ENCODE measurements at regions not wholly inside any gene's neighbourhood (a gene's known extent, or its start where the extent isn't known, plus 50 kb on each side); places are given as distances from the start of the nearest gene placed in this dataset.
"Not testable (repeated sequence)": the region's sequence is repeated elsewhere in the genome, so short reads cannot be mapped to it uniquely, and the experiment has no call there.

DNA sequence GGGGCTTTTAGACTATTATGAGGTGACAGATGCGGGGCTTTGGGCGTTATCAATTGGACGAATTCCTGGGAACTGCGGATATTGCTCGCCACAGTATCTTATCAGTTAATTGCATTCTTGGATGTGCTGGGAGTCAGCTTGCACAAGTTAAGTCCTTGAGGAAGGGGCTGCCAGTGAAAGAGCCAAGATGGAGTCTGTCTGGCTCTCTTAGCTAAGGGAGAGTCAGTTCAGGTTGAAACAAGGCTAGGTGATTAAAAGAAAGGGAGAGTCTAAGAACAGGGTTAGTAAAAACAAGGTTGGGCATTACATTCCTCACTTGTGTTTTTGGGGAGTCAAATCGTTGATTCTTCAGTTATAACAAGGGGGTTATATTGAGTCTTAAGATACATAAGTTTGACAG, 162.5 kb upstream of the CCZ1B start:
- H3K4me3 ChIP-seq (ENCODE audit: low read depth, low read length); DNase-seq (ENCODE audit: low read depth, low spot score); in situ Hi-C loops (cut with HindIII; ENCODE audit: low sequenced_read_pairs): not testable (repeated sequence)

DNA sequence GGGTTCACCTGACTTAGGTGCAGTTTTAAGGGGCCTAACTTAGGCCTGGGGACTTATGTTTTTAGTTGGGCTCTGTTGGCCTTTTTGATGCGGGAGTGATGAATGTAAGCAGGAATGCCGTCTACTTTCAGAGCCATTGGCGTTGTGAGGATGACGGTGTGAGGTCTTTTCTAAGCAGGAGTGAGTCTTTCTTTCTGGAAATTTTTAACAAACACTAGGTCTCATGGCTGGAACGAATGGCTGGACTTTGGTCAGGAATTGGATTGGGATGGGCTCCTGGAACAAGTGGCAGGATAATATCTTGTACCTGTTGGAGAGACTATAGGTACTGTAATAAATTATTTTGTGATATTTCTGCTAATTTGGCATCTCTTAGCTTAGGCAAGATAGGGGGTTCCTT, 163.9 kb upstream of the CCZ1B start:
- DNase-seq (ENCODE audit: low read depth, low spot score); H3K4me3 ChIP-seq (ENCODE audit: low read depth, low read length); in situ Hi-C loops (cut with HindIII; ENCODE audit: low sequenced_read_pairs): not testable (repeated sequence)

DNA sequence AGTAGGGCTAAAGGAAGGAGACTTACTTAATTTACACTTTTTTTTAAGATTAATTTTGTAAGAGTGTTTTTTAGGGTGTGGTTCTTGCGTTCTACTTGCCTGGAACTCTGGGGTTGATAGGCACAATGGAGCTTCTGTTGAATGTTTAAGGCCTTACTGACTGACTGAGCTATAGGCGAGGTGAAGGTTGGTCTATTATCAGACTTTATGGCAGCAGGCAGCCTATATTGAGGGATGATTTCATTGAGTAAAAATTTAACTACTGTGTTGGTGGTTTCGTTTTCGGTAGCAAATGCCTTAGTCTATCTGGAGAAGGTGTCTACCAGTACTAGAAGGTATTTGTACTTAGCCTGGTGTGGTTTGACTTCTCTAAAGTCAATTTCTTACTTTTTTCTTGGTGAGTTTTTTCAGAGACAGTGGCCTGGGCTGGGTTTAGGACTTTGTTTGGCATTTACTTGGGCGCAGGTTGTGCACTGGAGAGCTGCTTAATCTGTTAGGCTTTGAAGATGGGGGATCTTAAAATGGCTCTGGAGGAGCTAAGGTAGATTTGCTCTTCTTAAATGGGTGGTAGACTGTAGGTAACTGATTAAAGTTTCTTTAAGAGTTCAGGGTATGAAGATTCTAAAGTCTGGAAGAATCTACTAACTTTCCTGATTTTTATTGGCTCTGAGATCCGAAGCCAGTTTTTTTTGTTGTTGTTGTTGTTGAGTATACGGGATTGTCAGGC, 164.5 kb upstream of the CCZ1B start:
- in situ Hi-C loops (cut with HindIII; ENCODE audit: low sequenced_read_pairs); H3K4me3 ChIP-seq (ENCODE audit: low read depth, low read length); DNase-seq (ENCODE audit: low read depth, low spot score): not testable (repeated sequence)

DNA sequence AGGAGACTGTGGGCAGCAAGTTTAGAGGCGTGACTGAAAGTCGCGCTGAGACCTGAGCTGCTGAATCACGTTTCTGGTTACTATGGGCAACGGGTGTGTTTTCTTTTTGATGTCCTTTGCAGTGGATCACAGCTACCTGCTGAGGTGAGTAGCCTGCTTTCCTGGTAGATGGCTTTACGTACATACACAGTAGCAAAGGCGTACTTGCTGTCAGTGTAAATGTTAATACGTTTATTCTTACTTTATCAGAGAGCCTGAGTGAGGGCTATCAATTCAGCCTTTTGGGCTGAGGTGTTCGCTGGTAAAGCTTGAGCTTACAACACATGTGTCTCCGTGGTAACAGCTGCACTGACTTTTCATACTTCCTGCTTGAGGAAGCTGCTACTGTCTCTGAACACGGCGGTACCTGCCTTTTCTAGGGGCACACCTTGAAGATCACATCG, 165.1 kb upstream of the CCZ1B start:
- in situ Hi-C loops (cut with HindIII; ENCODE audit: low sequenced_read_pairs); H3K4me3 ChIP-seq (ENCODE audit: low read depth, low read length); DNase-seq (ENCODE audit: low read depth, low spot score): not testable (repeated sequence)

DNA sequence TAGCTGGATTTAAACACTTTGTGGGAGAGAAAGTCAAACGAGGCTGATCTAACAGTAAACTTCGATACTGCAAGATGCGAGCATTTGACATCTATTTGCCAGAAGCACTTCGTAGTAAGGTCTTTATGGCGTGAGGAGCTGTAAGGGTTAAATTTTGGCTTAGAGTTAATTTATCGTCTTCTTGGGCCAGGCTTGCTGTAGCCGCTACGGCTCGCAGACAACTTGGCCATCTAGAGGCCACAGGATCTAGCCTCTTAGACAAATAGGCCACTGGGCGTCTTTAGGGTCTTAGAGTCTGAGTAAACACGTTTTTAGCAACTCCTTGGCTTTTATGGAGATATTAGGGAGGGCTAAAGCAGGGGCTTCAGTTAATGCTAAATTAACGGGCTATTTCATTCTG, 165.6 kb upstream of the CCZ1B start:
- DNase-seq (ENCODE audit: low read depth, low spot score); H3K4me3 ChIP-seq (ENCODE audit: low read depth, low read length); in situ Hi-C loops (cut with HindIII; ENCODE audit: low sequenced_read_pairs): not testable (repeated sequence)

DNA sequence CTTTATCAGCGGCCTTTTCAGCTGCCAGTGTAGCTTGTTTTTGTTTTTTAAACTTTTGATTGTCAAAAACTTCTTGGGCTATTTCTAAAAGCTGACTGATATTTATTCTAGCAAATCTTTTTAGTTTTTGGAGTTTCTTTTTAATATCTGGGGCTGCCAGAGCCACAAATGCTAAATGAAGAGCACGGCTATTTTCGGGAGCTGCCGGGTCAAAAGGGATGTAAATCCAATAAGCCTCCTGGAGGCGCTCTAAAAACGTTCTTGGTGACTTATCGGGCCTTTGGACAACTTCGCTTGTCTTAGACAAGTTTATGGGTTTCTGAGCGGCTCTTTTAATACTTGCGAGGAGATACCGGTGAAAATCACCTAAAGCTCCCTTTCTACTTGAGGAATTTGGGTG, 166.1 kb upstream of the CCZ1B start:
- H3K4me3 ChIP-seq (ENCODE audit: low read depth, low read length); DNase-seq (ENCODE audit: low read depth, low spot score); in situ Hi-C loops (cut with HindIII; ENCODE audit: low sequenced_read_pairs): not testable (repeated sequence)

DNA sequence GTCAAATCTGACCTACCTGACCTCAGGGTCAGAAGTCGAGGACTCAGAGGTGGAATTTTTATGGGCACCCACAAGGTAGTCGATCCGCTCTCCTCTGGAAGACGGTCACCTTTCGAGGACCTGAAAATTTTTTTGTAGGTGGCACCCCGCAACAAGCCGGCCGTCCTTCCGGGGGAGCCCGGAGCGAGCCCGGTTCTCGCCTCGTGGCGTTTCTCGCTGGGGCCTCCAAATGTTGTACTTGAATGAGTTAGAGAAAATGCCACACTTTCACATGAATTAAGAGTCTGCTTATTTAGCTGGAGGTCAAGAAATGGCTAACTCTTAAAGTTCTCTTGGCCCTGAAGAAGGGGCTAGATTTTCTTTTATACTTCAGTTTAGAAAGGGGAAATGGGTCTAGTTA, 169.0 kb upstream of the CCZ1B start:
- DNase-seq (ENCODE audit: low read depth, low spot score); in situ Hi-C loops (cut with HindIII; ENCODE audit: low sequenced_read_pairs); H3K4me3 ChIP-seq (ENCODE audit: low read depth, low read length): not testable (repeated sequence)

DNA sequence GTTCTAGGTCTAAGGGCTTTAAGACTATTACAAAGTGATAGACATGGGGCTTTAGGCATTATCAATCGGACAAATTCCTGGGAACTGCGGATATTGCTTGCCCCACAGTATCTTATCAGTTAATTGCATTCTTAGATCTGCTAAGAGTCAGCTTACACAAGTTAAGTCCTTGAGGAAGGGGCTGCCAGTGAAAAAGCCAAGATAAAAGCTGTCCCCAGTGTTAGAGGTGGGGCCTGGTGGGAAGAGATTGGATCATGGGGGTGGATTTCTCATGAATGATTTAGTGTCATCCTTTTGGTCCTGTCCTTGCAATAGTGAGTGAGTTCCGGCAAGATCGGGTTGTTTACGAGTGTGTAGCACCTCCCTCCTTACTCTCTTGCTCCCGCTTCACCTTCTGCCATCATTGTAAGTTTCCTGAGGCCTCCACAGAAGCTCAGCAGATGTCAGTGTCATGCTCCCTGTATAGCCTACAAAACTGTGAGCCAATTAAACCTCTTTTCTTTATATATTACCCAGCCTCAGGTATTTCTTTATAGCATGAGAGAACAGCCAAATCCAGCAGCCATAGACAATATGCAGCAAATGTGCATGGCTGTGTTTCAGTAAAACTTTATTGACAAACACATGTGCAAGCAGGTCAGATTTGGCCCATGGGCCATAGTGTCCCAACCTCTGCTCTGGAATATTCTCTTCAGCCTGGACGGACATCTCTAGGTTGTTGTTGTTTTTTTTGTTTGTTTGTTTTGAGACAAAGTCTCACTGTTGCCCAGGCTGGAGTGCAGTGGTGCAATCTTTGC, 169.6 kb upstream of the CCZ1B start:
- DNase-seq (ENCODE audit: low read depth, low spot score); H3K4me3 ChIP-seq (ENCODE audit: low read depth, low read length); in situ Hi-C loops (cut with HindIII; ENCODE audit: low sequenced_read_pairs): not testable (repeated sequence)

DNA sequence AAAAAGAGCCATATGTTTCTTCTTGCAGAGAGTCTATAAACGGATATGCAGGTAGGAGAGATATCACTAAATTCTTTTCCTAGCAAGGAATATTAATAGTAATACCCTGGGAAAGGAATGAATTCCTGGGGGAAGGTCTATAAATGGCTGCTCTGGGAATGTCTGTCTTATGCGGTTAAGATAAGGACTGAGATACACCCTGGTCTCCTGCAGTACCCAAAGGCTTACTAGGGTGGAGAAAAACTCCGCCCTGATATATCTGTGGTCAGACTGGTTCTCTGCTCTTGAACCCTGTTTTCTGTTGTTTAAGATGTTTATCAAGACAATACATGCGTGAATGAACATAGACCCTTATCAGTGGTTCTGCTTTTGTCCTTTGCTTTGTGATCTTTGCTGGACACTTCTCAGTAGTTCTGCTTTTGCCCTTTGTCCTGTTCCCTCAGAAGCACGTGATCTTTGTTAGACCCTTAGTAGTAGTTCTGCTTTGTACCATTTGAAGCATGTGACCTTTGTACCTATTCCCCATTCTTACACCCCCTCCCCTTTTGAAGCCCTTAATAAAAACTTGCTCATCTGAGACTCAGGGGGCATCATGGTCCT, 173.1 kb upstream of the CCZ1B start:
- H3K4me3 ChIP-seq (ENCODE audit: low read depth, low read length); in situ Hi-C loops (cut with HindIII; ENCODE audit: low sequenced_read_pairs); DNase-seq (ENCODE audit: low read depth, low spot score): not testable (repeated sequence)

DNA sequence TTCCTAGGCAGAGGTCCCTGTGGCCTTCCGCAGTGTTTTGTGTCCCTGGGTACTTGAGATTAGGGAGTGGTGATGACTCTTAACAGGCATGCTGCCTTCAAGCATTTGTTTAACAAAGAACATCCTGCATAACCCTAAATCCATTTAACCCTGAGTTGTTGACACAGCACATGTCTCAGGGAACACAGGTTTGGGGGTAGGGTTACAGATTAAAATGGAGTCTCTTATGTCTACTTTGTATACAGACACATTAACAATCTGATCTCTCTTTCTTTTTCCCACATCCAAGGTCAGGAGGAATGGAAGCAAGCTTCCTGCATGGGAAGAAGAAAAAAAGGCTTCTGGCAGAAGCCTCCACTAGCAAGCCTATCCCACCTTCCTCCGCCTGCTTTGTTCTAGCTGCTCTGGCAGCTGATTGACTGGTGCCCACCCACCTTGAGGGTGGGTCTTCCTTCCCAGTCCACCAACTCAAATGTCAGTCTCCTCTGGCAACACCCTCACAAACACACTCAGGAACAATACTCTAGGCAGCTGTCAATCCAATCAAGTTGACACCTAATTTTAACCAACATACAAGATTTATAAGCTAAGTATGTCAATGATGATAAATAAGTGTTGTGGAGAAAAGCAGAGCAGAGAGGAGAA, 176.5 kb upstream of the CCZ1B start:
- no peak for DNase-seq (ENCODE audit: low read depth, low spot score)
- no peak overlapping the region for H3K4me3 ChIP-seq (ENCODE audit: low read depth, low read length)
- TF ChIP-seq, protein P1, sequence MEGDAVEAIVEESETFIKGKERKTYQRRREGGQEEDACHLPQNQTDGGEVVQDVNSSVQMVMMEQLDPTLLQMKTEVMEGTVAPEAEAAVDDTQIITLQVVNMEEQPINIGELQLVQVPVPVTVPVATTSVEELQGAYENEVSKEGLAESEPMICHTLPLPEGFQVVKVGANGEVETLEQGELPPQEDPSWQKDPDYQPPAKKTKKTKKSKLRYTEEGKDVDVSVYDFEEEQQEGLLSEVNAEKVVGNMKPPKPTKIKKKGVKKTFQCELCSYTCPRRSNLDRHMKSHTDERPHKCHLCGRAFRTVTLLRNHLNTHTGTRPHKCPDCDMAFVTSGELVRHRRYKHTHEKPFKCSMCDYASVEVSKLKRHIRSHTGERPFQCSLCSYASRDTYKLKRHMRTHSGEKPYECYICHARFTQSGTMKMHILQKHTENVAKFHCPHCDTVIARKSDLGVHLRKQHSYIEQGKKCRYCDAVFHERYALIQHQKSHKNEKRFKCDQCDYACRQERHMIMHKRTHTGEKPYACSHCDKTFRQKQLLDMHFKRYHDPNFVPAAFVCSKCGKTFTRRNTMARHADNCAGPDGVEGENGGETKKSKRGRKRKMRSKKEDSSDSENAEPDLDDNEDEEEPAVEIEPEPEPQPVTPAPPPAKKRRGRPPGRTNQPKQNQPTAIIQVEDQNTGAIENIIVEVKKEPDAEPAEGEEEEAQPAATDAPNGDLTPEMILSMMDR (IDR thresholded peaks at IDR 0.05; ENCODE audit: low read depth, low read length) = no peak
- in situ Hi-C loops (cut with HindIII; ENCODE audit: low sequenced_read_pairs) = no loop called here

DNA sequence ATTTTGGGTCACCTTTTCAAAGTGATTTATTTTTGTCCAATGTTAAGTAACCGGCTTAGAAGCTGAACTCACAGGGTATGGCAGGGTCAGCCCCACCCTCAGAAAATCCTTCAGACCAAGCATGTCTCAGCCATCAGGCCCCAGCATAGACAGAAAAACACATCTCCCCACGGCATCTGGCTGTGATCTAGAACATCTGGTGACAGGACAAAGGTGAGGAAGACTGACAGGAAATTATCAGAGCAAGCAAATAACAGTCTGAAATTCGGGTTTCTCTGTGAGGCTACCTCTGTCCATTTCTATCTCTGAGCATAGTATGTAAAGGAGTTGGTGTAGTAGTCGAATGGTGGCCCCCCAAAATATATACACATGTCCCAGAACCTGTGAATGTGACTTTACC, 177.0 kb upstream of the C1GALT1 start:
- TF ChIP-seq, protein P1 (IDR thresholded peaks at IDR 0.05; ENCODE audit: low read depth, low read length) = no peak
- DNase-seq (ENCODE audit: low read depth, low spot score) = no peak
- in situ Hi-C loops (cut with HindIII; ENCODE audit: low sequenced_read_pairs) = no loop called here
- no peak overlapping the region for H3K4me3 ChIP-seq (ENCODE audit: low read depth, low read length)

DNA sequence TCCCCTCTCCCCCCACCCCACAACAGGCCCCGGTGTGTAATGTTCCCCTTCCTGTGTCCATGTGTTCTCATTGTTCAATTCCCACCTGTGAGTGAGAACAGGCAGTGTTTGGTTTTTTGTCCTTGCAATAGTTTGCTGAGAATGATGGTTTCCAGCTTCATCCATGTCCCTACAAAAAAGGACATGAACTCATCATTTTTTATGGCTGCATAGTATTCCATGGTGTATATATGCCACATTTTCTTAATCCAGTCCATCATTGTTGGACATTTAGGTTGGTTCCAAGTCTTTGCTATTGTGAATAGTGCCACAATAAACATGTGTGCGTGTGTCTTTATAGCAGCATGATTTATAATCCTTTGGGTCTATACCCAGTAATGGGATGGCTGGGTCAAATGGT, 176.4 kb upstream of the C1GALT1 start:
- DNase-seq (ENCODE audit: low read depth, low spot score); in situ Hi-C loops (cut with HindIII; ENCODE audit: low sequenced_read_pairs); H3K4me3 ChIP-seq (ENCODE audit: low read depth, low read length): not testable (repeated sequence)

DNA sequence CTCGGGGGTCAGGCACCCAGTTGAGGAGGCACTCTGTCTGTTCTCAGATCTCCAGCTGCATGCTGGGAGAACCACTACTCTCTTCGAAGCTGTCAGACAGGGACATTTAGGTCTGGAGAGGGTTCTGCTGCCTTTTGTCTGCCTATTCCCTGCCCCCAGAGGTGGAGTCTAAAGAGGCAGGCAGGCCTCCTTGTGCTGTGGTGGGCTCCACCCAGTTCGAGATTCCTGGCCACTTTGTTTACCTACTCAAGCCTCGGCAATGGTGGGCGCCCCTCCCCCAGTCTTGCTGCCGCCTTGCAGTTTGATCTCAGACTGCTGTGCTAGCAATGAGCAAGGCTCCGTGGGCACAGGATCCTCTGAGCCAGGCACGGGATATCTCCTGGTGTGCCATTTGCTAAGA, 171.1 kb upstream of the C1GALT1 start:
- DNase-seq (ENCODE audit: low read depth, low spot score); H3K4me3 ChIP-seq (ENCODE audit: low read depth, low read length); in situ Hi-C loops (cut with HindIII; ENCODE audit: low sequenced_read_pairs): not testable (repeated sequence)

DNA sequence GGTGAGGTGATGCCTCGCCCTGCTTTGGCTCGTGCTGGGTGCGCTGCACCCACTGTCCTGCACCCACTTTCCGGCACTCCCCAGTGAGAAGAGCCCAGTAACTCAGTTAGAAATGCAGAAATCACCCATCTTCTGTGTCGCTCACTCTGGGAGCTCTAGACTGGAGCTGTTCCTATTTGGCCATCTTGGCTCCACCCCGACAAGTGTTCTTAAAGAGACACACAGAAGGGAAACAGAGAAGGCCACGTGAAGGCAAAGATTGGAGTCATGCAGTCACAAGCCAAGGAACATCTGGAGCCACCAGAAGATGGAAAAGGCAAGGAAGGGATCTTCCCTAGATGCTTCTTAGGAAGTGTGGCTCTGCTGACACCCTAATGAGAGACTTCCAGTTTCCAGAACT, 170.6 kb upstream of the C1GALT1 start:
- in situ Hi-C loops (cut with HindIII; ENCODE audit: low sequenced_read_pairs) = not testable (repeated sequence)

More for the DNA sequence above, 170.6 kb upstream of the C1GALT1 start:
- DNase-seq (ENCODE audit: low read depth, low spot score); H3K4me3 ChIP-seq (ENCODE audit: low read depth, low read length): not testable (repeated sequence)
